DND-41 (cell line): ENCODE measurements at regions not wholly inside any gene's neighbourhood (a gene's known extent, or its start where the extent isn't known, plus 50 kb on each side); places are given as distances from the start of the nearest gene placed in this dataset.

Experiments used
- ATAC-seq: fragments of 200-7000 bp; cut with Tn5 transposase; 3 replicates; pipeline ENCODE4 v1.9.1; 2021; ENCODE audit warnings: low read depth; ENCODE audit not compliant: insufficient read depth
- DNase-seq: peaks from one replicate; pipeline ENCODE4 v3.0.0-alpha.2; 2020
- H2AFZ ChIP-seq: 2 replicates; pipeline ENCODE4 v1.6.0; 2012; ENCODE audit warnings: low read depth, low read length
- H3K27ac ChIP-seq: 2 replicates; pipeline ENCODE4 v1.5.1; 2012; ENCODE audit warnings: low read length, inconsistent platforms
- H3K27me3 ChIP-seq: fragments of 200-600 bp; sonication (generic); 2 replicates; pipeline ENCODE4 v1.6.0; 2012; ENCODE audit warnings: low read length, mild to moderate bottlenecking, inconsistent platforms; ENCODE audit not compliant: insufficient read depth, poor library complexity
- H3K36me3 ChIP-seq: 2 replicates; pipeline ENCODE4 v1.5.1; 2012; ENCODE audit warnings: low read length, inconsistent platforms; ENCODE audit not compliant: insufficient read depth
- H3K4me1 ChIP-seq: 2 replicates; pipeline ENCODE4 v1.5.1; 2012; ENCODE audit warnings: mild to moderate bottlenecking, low read length; ENCODE audit not compliant: insufficient read depth
- H3K4me2 ChIP-seq: 2 replicates; pipeline ENCODE4 v1.6.0; 2012; ENCODE audit warnings: mild to moderate bottlenecking, moderate library complexity, low read length, inconsistent platforms; ENCODE audit not compliant: insufficient read depth
- H3K4me3 ChIP-seq, 2 experiments: fragments of 200-600 bp in 1 of 2; shearing (Covaris generic) in 1 of 2; 2 replicates each; pipeline ENCODE4 v1.5.1; 2012 to 2016; ENCODE audit warnings: inconsistent platforms in 2 of 2, low read length in 2 of 2, mild to moderate bottlenecking in 2 of 2, low read depth in 1 of 2, moderate library complexity in 1 of 2
- H3K79me2 ChIP-seq: 2 replicates; pipeline ENCODE4 v1.6.0; 2012; ENCODE audit warnings: low read length, inconsistent platforms; ENCODE audit not compliant: insufficient read depth
- H3K9ac ChIP-seq: 2 replicates; pipeline ENCODE4 v1.6.0; 2012; ENCODE audit warnings: low read depth, mild to moderate bottlenecking, inconsistent platforms, low read length, moderate library complexity
- H3K9me3 ChIP-seq: 2 replicates; pipeline ENCODE4 v1.5.1; 2012; ENCODE audit warnings: low read length, moderate library complexity, mild to moderate bottlenecking, inconsistent platforms; ENCODE audit not compliant: insufficient read depth, severe bottlenecking
- H4K20me1 ChIP-seq: 2 replicates; pipeline ENCODE4 v1.6.0; 2012; ENCODE audit warnings: low read length; ENCODE audit not compliant: insufficient read depth
- CTCF ChIP-seq: IDR thresholded peaks from 2 replicates; pipeline ENCODE4 v1.5.1; 2012; ENCODE audit warnings: borderline replicate concordance, low read length, moderate library complexity, mild to moderate bottlenecking; ENCODE audit not compliant: poor library complexity, severe bottlenecking; ENCODE audit errors: extremely low read depth
- EZH2 ChIP-seq: IDR thresholded peaks from 3 replicates; pipeline ENCODE4 v1.6.1; 2012; ENCODE audit warnings: borderline replicate concordance, low read depth, mild to moderate bottlenecking, moderate library complexity, low read length, inconsistent platforms; ENCODE audit not compliant: severe bottlenecking

GRCh38 chr13:44051405-44051804, 171.7 kb downstream of the LACC1 start:
- H3K9me3 ChIP-seq = no peaks in the 10 kb centered on the region
- ATAC-seq (no peak), DNase-seq (no peak)
- H3K9ac ChIP-seq = no peak overlapping the region
- H4K20me1 ChIP-seq = no peaks in the 10 kb centered on the region
- no peak for TF ChIP-seq EZH2
- TF ChIP-seq CTCF = no peak
- H3K36me3 ChIP-seq = no peaks in the 10 kb centered on the region
- no peak overlapping the region for H3K4me2 ChIP-seq
- H3K4me1 ChIP-seq = no peaks in the 10 kb centered on the region
- H3K4me3 ChIP-seq = no peak overlapping the region
- H3K27ac ChIP-seq = no peak overlapping the region
- H3K27me3 ChIP-seq = peaks cover 3% of the 10 kb centered on the region
- H2AFZ ChIP-seq = no peak overlapping the region
- H3K79me2 ChIP-seq = no peaks in the 10 kb centered on the region

DNA sequence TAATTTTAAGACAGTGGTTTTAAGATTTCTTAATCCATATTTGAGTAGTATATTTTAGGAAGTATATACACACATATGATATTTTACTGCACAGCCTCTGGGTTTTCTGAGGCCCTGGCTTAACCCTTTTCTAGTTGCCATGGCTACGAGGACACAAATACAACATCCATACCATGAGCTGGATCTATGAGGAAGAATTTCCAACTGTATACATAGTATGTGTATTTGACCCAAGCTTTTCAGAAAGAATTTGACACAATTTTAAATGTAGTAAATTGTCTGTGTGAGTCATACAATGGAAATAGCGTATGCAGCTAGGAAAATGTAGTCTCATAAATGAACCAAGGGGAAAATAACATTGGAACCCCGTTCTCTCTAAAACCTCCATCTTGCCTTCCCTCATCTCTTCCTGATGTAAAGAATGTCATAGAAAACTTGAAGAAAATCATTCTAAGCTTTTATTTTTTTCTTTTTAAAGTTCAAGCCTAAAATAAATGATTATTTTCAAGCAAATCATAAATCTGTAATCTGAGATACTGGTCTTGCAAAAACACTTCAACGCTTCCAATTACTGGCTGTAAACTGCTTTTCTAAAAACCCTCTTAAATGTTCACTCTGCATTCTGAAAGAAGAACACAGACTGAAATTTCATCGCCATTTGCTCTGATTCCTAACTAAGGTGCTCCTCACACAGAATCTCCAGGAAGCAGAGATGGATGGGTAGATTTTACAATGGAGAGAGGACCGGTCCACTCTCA, 172.4 kb downstream of the LACC1 start:
- H3K4me2 ChIP-seq = no peak overlapping the region
- no peak overlapping the region for H2AFZ ChIP-seq

GRCh38 chr13:44052780-44053184, 173.1 kb downstream of the LACC1 start:
- no peak for ATAC-seq
- no peaks in the 10 kb centered on the region for H3K4me1 ChIP-seq
- no peak overlapping the region for H3K4me3 ChIP-seq
- no peaks in the 10 kb centered on the region for H3K9me3 ChIP-seq
- no peak overlapping the region for H2AFZ ChIP-seq
- no peak overlapping the region for H3K4me2 ChIP-seq
- H3K27me3 ChIP-seq = peaks cover under 1% of the 10 kb centered on the region
- H3K27ac ChIP-seq = no peak overlapping the region
- no peaks in the 10 kb centered on the region for H4K20me1 ChIP-seq
- H3K9ac ChIP-seq = no peak overlapping the region
- TF ChIP-seq EZH2 = no peak
- no peak for TF ChIP-seq CTCF
- no peaks in the 10 kb centered on the region for H3K36me3 ChIP-seq
- H3K79me2 ChIP-seq = no peaks in the 10 kb centered on the region
- no peak for DNase-seq

More for the DNA sequence above, 172.4 kb downstream of the LACC1 start:
- Histone ChIP-seq H3K27me3 (peaks cover 3% of the 10 kb centered on the region), H3K36me3 (no peaks in the 10 kb centered on the region), H3K4me3 (no peak overlapping the region), H3K9ac (no peak overlapping the region), H3K79me2 (no peaks in the 10 kb centered on the region), H3K9me3 (no peaks in the 10 kb centered on the region), H4K20me1 (no peaks in the 10 kb centered on the region), H3K4me1 (no peaks in the 10 kb centered on the region), H3K27ac (no peak overlapping the region)
- no peak for DNase-seq
- TF ChIP-seq EZH2 (no peak), CTCF (no peak)
- ATAC-seq = no peak
